HG03025 (cell line): ENCODE measurements at regions not wholly inside any gene's neighbourhood (a gene's known extent, or its start where the extent isn't known, plus 50 kb on each side); places are given as distances from the start of the nearest gene placed in this dataset.

Experiments used
- ATAC-seq: cut with Tn5 transposase; IDR thresholded peaks from one replicate; pipeline ENCODE4 v1.9.1; 2021; ENCODE audit warnings: mild to moderate bottlenecking, moderate library complexity; ENCODE audit not compliant: unreplicated experiment, low FRiP score

DNA sequence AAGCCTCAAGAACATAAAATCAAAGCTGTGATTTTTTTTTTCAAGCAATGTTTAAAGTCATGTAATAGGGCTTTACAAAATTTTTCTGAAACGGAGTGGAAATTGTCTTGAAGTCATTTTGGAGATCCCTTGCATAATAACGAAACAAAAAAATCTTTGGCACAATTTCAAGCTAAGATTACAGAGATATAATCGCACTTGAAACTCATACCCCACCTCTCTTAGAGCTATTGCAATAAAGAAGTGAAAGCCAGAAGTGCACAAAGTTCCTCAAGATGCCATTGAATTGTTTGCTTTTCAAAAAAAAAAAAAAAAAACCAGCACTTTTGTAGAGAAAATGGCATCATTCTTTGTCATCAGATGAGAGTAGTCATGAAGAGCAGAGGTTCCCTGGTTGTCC lies 152.3 kb downstream of the PAX3 start:
- ATAC-seq, result no peak

DNA sequence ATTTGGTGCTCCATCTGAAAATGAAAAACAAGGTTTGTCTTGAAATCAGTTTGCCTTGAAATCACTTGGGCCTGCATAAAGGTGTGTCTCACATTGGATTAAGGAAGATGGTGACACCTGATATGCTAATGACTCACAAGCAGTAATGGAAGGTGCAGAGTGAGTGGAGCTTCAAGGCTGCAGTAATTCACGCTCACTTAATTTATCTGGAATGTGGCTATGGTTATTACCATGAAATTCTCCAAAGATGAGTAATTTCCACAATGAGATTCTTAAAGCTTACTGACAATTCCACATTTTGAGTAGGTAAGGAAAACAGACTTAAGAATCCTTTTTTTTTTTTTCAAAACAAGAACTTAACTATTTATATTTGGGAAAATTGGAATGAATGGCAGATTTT lies 156.8 kb downstream of the PAX3 start:
- ATAC-seq, result no peak

GRCh38 chr2:222136106-222136630 lies 162.6 kb downstream of the PAX3 start:
- no peak for ATAC-seq

GRCh38 chr2:222134654-222135053 lies 164.1 kb downstream of the PAX3 start:
- ATAC-seq, result no peak

DNA sequence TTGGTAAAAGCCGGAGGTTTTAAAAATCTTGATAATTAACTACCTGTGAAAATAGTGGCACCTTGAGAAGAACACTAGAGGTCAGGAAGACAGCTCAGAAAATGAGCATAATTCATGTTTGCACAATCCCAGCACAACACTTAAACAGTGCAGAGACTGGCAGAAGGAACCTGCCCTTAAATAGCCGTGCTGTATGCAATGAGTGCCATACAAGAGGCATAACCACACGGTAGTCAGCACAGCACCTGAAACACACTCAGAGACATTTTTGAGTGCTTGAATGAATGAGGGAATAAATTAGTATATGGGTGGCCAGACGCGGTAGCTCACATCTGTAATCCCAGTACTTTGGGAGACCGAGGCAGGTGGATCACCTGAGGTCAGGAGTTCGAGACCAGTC lies 164.9 kb downstream of the PAX3 start:
- no peak for ATAC-seq

- ATAC-seq, result no peak
Measured at GRCh38 chr2:222130855-222131254, 167.9 kb downstream of the PAX3 start.

- no peak for ATAC-seq
Measured at GRCh38 chr2:222127660-222128059, 171.1 kb downstream of the PAX3 start.

DNA sequence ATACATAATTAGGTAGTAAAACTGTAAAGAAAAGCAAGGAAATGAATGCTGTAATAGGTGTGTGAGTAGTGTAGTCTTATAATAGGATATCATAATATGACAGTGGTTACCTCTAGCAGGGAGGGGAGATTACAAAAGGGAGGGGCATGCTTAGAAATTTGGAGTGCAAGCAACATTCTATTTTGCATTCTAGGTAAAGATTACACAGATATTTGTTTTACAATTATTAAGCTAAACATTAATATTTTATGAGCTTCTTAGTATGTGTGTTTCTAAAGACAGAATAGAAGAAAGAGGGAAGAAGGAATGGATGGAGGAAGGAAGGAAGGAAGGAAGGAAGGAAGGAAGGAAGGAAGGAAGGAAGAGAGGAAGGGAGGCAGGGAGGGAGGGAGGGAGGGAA lies 177.9 kb downstream of the PAX3 start:
- ATAC-seq, result no peak

DNA sequence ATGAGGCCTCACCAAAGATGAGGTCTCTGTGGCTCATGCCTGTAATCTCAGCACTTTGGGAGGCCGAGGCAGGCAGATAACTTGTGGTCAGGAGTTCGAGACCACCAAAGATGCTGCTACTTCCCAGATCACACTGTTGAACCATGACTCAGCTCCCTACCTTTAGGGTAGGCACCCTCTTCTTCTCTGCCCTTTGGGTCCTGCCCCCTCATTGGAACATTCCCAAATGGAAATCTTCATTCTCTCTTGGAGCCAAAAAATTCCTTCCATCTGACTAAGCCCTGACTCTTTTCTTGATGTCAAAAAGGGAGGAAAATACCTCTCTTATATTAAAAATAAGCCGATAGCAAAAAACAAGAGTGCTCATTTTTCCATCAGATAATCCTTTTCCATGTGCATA lies 183.5 kb downstream of the PAX3 start:
- no peak for ATAC-seq

DNA sequence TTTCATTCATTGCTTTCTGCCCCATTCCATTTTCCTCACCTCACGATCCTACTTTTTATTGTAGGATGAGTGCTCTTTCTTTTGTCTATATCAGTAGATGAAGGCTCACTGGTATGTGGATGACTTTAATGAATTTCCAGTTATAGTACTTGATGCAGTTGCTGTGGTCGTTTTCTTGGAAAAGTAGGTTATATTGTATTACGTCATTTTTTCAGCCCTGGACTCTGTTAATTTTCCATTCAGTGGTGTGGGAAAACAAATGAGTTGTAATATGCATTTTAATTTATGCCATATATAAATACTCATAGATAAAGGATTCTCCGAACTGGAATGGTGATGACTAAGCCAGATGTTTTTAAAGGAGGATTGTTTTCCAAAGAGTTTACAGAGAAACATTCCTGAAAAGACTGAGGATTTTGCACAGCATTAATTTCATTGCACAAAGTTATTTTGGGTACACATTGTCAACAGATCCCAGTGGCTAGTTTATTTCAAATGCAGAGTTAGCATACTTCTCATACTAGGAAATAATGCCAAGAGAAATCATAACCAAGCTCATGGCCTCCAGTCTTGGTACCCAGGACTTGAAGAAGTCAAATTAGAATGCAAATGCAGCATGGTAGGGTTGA lies 189.7 kb downstream of the PAX3 start:
- no peak for ATAC-seq

- no peak for ATAC-seq
Measured at GRCh38 chr2:222108497-222108896, 190.3 kb downstream of the PAX3 start.

DNA sequence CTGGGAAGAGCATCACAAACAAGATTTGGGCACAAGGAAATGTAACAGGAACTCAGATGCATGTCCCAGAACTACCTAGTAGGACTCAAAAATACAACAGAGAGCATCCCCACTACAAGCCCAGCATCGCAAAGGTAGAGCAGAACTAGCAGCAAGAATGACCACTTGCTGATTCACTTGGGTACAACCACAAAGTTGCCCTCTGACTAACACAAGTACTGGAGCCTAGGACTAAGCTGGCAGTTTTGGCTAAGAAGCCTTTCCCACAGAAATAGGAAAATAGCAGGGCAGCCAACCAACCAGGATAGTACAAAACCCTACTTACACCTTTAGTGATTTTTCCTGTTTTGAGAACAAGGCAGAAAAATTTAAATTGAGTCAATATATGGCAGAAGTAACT lies 193.8 kb downstream of the PAX3 start:
- no peak for ATAC-seq

- no peak for ATAC-seq
Measured at GRCh38 chr2:222102575-222103349, 196.0 kb downstream of the PAX3 start.

GRCh38 chr2:222100704-222101699 lies 197.8 kb downstream of the PAX3 start:
- ATAC-seq, result no peak

DNA sequence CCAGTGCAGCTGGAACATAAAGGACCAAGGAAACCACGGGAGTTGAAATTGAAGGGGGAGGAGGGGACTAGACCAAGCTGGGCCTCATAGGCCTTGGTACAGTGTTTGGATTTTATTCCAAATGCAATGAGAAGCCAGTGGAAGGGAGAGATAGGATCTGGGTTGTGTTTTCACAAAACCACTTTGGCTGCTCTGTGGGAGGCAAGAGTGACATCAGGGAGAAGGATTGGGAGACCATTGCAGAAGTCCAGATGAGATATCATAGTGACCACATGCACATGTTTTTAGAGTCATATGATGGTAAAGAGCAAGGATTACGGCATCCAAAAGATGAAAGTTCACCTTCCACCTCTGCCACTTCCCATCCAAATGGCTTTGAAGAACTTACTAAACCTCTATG lies 210.2 kb downstream of the PAX3 start:
- no peak for ATAC-seq

GRCh38 chr2:222087998-222088397 lies 210.8 kb downstream of the PAX3 start:
- no peak for ATAC-seq

GRCh38 chr2:222082201-222082600 lies 216.6 kb downstream of the PAX3 start:
- ATAC-seq, result no peak

GRCh38 chr2:222080141-222080540 lies 218.7 kb downstream of the PAX3 start:
- no peak for ATAC-seq

DNA sequence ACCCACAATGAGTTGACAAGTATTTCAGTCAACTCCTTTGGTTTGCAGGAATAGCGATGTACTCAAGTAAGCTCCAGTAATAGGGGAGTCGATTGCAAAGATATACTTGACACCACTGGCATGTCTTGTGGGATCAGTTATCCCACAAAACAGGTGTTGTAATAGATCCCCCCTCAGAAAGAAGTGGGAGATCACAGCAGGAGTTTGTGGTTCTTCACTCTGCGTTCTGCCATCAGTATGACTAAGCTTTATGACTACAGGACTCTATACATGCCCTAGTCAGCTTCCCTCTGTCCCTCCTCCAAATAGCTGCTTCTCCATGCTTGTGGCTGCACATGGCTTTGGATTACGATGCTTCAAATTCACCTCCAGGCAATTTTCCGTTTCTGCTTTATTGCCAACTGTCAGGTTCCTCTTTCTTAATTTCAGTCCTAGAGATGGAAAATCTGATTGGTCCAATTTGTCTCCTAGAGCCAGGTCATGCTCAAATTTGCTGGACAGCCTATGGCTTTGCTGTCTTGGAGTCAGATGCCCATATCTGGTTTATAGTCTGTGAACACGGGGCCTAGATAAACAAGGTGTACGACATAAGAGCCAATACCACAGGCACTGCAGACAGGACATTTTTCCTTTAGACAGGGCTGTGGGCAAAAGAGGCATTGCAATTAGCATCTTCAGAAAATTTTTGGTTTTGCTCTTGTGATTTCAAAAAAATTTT lies 221.7 kb downstream of the PAX3 start:
- no peak for ATAC-seq

- no peak for ATAC-seq
Measured at GRCh38 chr2:222074674-222075073, 224.1 kb downstream of the PAX3 start.
